ENCODE measurements at regions not wholly inside any gene's neighbourhood (a gene's known extent, or its start where the extent isn't known, plus 50 kb on each side); places are given as distances from the start of the nearest gene placed in this dataset.
A peak's percentile ranks its signal among the peaks of the same experiment; 100 is the strongest.

DNA sequence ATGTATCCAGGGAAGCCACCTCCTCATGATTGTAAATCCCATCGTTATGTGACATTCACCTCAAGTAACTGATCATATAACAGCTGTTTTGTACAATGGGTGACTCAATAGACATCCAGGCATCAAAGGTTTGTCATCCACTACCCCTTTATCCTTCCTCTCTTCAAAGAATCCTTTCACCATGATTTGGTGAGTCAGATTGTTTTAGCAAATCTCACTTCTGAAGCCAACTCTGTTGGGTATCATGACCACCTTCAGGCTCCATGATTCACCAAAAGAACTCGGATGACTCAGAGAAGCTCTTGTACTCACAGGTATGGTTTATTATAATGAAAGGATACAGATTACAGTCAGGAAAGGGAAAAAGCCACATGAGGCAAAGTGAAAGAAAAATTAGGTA lies 132.1 kb downstream of the PWWP3B start:
- ChIA-PET CTCF (no interaction called here), POLR2A (ENCODE audit: low non-redundant PET) (no interaction called here)
- peak; percentile 30 for DNase-seq (ENCODE audit: low spot score)
- H3K27ac ChIP-seq, result no peak overlapping the region
- TF ChIP-seq, protein P1, sequence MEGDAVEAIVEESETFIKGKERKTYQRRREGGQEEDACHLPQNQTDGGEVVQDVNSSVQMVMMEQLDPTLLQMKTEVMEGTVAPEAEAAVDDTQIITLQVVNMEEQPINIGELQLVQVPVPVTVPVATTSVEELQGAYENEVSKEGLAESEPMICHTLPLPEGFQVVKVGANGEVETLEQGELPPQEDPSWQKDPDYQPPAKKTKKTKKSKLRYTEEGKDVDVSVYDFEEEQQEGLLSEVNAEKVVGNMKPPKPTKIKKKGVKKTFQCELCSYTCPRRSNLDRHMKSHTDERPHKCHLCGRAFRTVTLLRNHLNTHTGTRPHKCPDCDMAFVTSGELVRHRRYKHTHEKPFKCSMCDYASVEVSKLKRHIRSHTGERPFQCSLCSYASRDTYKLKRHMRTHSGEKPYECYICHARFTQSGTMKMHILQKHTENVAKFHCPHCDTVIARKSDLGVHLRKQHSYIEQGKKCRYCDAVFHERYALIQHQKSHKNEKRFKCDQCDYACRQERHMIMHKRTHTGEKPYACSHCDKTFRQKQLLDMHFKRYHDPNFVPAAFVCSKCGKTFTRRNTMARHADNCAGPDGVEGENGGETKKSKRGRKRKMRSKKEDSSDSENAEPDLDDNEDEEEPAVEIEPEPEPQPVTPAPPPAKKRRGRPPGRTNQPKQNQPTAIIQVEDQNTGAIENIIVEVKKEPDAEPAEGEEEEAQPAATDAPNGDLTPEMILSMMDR (conservative IDR thresholded peaks at IDR 0.05; ENCODE audit: low read depth), result no peak

DNA sequence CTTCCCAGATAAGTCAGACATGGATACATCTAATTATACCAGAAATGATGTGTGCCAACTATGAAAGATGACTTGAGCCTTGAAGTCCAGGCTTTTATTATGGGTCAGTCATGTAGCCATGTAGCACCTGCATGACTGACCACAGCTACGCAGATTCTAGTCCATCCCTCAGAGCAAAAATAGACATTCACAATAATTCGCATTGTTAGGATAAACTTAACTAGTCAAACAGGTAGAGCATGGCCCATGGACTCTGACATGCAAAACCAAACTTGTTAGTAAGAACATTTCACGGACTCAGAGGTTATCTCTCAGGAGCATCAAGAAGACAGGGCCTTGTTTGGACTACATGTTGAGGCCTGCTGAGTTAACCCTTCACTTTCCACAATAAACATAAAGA lies 132.6 kb downstream of the PWWP3B start:
- no peak for DNase-seq (ENCODE audit: low spot score)
- ChIA-PET POLR2A (ENCODE audit: low non-redundant PET) (no interaction called here), CTCF (no interaction called here)
- TF ChIP-seq, protein P1 (conservative IDR thresholded peaks at IDR 0.05; ENCODE audit: low read depth), result no peak
- no peak overlapping the region for H3K27ac ChIP-seq

DNA sequence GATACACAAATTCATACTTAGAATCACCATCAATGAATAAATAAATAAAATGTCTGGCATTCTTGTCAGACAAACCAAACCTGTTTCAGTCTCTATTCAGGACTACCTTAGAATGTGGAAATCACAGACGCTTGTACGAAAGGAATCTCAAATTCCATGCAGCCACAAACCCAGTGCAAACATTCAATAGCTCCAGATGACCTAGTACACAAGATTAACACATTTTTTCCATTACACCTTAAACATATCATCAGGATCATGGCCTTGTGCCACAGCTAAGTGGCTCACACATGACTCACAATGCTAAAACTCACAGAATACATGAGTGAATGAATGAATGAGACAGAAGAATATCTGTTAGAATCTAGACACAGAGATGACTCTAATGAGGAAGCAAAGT lies 134.2 kb downstream of the PWWP3B start:
- ChIA-PET POLR2A (ENCODE audit: low non-redundant PET) (no interaction called here), CTCF (no interaction called here)
- H3K27ac ChIP-seq, result no peak overlapping the region
- TF ChIP-seq, protein P1 (conservative IDR thresholded peaks at IDR 0.05; ENCODE audit: low read depth), result no peak
- peak; percentile 19 for DNase-seq (ENCODE audit: low spot score)

DNA sequence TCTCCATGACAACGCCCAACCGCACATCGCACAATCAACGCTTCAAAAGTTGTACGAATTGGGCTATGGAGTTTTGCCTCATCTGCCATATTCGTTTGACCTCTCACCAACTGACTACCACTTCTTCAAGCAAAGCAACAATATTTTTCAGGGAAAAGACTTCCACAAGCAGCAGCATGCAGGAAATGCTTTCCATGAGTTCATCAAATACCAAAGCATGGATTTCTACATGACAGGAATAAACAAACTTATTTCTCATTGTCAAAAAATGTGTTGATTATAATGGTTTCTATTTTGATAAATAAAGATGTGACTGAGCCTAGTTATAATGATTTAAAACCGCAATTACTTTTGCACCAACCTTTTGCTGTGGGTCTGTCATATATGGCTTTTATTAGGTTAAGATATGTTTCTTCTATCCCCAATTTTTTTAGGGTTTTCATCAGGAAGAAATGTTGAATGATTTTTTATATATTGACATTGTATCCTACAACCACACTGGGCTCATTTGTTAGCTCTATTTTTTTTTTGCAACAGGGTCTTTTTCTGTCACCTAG lies 138.4 kb downstream of the PWWP3B start:
- no peak for DNase-seq (ENCODE audit: low spot score)
- no peak overlapping the region for H3K27ac ChIP-seq
- TF ChIP-seq, protein P1 (conservative IDR thresholded peaks at IDR 0.05; ENCODE audit: low read depth), result no peak
- ChIA-PET POLR2A (ENCODE audit: low non-redundant PET) (no interaction called here), CTCF (no interaction called here)

DNA sequence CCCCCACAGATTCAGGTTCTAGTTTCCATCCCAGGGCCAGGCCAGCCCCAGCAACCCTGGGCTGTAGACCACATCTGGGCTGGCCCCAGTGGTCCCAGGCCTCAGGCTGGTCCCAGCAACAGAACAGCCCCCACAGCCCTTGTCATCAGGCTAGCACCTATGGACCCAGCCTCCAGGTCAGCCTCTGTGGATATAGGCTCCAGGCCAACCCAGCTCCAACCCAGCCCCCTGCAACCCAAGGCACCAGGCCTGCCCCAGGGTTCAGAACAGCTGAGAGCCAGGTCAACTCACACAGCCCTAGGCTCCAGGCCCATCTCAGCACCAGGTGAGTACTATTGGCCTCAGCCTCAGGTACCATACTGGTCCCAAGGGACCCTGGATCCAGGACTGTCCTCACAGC lies 155.3 kb downstream of the PWWP3B start:
- no peak for DNase-seq (ENCODE audit: low spot score)
- H3K27ac ChIP-seq, result no peak overlapping the region
- CTCF ChIA-PET, result no interaction called here
- POLR2A ChIA-PET (ENCODE audit: low non-redundant PET), result no interaction called here
- TF ChIP-seq, protein P1 (conservative IDR thresholded peaks at IDR 0.05; ENCODE audit: low read depth), result no peak

DNA sequence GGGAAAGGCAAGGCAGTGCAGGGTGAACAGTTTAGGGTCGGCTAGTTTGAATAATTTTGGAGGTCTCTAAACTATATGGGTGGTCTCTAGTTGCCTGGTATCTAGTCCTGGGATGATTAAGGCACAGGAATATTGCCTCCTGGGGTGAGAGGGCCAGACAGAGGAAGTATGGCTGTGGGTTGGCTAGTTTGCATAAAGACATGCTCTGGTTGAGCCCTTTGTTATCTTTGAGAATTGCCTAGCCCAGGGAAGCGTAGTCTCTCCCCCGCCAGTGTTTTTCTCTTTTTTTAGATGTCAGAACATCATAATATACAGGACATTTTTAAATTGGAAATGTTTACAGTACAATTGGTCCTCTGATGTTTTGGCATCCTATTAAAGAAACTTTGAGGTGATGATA lies 163.5 kb downstream of the PWWP3B start:
- no peak overlapping the region for H3K27ac ChIP-seq
- POLR2A ChIA-PET (ENCODE audit: low non-redundant PET), result no interaction called here
- no peak for DNase-seq (ENCODE audit: low spot score)
- TF ChIP-seq, protein P1 (conservative IDR thresholded peaks at IDR 0.05; ENCODE audit: low read depth), result no peak
- CTCF ChIA-PET, result no interaction called here

DNA sequence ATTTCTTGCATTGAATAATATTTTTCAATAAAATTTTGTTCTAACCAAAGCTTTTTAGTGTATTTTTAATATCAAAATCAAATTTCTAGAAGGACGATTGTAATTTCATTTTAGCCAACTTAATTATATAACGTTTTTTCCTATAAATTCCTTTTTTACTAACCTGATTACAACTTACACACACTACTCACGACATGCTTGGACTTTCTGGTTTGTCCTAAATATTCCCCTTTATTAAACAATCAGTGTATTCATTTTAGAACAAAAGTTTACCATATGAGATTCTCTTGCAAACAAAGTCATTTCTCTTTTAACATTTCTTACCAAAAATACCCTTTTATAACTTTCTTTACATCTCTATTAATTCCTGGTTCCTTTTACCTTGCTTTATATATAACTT lies 173.7 kb downstream of the PWWP3B start:
- no peak for DNase-seq (ENCODE audit: low spot score)
- TF ChIP-seq, protein P1 (conservative IDR thresholded peaks at IDR 0.05; ENCODE audit: low read depth), result no peak
- POLR2A ChIA-PET (ENCODE audit: low non-redundant PET), result no interaction called here
- CTCF ChIA-PET, result no interaction called here
- no peak overlapping the region for H3K27ac ChIP-seq

Data from RWPE1 (cell line).